Liver (tissue), 3 donors: ENCODE measurements at regions not wholly inside any gene's neighbourhood (a gene's known extent, or its start where the extent isn't known, plus 50 kb on each side); places are given as distances from the start of the nearest gene placed in this dataset.

Experiments
- CTCF ChIP-seq: fragments of 150-350 bp; IDR thresholded peaks from 2 replicates; pipeline ENCODE4 v1.5.1; 2017; ENCODE audit warnings: improper control_type of control experiment, low read depth, low read length; ENCODE audit not compliant: missing input control
- JUND ChIP-seq, 2 donors: IDR thresholded peaks; 2 replicates each; pipeline ENCODE4 v1.6.1; 2016; ENCODE audit warnings: antibody characterized with exemption in 2 of 2
- MAX ChIP-seq: IDR thresholded peaks from 2 replicates; pipeline ENCODE4 v1.6.1; 2016; ENCODE audit warnings: antibody characterized with exemption
- RAD21 ChIP-seq, 2 donors: IDR thresholded peaks; 2 replicates each; pipeline ENCODE4 v1.6.1; 2016; ENCODE audit warnings: antibody characterized with exemption in 2 of 2, mild to moderate bottlenecking in 2 of 2
- REST ChIP-seq: IDR thresholded peaks from 2 replicates; pipeline ENCODE4 v1.6.1; 2016; ENCODE audit warnings: antibody characterized with exemption, mild to moderate bottlenecking
- SP1 ChIP-seq: IDR thresholded peaks from 2 replicates; pipeline ENCODE4 v1.6.1; 2018; ENCODE audit warnings: antibody characterized with exemption, mild to moderate bottlenecking
- YY1 ChIP-seq: IDR thresholded peaks from 2 replicates; pipeline ENCODE4 v1.6.1; 2016; ENCODE audit warnings: antibody characterized with exemption, mild to moderate bottlenecking
- donor health status: healthy.
- donor health status: healthy.

- TF ChIP-seq CTCF: no peak
- no peak for TF ChIP-seq MAX
- no peak for TF ChIP-seq JUND (IDR thresholded peaks at IDR 0.05)
- no peak for TF ChIP-seq REST
- TF ChIP-seq YY1: no peak
- no peak for TF ChIP-seq SP1
- TF ChIP-seq RAD21 (IDR thresholded peaks at IDR 0.05): no peak
Observed at GRCh38 chr5:92494508-92494907, 1086.5 kb downstream of the NR2F1-AS1 start.
